ENCODE measurements at regions not wholly inside any gene's neighbourhood (a gene's known extent, or its start where the extent isn't known, plus 50 kb on each side); places are given as distances from the start of the nearest gene placed in this dataset.
"Not testable (repeated sequence)": the region's sequence is repeated elsewhere in the genome, so short reads cannot be mapped to it uniquely, and the experiment has no call there.

DNA sequence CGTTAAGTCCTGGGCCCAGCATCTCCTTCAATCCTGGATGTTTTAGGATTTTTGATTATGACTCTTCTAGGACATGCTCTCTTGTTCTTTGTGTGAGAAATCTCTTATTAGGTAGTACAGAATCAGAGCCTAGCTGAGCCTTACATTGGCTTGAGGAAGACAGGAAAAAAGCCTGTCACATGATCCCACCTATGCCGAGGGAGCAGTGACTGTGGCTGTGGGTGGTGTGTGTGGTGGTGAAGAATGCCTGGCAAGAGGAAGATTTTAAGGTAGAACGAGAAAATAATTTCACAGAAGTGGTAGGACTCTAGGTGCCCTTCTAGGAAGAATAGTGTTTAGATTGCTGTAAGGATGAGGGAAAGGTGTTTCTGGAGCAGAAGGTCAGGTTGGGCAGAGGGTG, 449.5 kb upstream of the PROX1 start:
- ATAC-seq = no peak

DNA sequence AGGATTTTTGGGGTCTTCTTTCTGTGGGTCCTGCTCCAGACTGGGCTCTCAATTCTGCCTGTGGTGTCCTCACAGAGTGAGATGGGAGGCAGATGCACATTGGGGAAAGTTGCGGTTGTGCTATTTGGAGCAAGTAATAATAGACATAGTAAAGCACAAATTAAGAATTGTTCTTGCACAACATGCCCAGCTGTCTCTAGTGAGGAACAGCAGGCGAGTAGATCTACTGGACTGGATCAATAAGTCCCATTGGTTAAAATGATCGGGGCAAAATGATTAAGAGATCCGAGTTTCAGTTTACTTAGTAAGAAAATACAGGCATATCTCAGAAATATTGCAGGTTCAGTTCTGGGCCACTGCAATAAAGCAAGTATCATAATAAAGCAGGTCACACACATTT, 448.3 kb upstream of the PROX1 start:
- no peak for ATAC-seq

DNA sequence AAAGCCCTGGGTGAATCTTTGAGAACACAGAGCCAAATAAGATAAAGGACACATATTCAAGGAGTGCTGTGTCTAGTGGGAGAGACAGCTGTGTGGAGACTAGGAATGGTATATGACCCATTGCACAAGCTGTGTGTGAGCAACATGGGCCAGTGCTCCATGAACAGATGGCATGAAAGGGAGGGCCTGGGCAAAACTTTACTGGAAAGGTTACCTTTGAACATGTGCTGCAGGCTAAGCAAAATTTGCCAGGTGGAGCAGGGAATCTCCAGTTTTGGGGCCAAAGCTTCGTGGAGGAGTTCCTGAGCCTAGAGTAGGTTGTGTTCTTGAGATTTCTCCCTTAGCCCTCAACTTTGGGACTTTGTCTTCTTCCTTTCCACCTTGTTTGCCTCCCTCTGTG, 446.1 kb upstream of the PROX1 start:
- ATAC-seq = no peak

DNA sequence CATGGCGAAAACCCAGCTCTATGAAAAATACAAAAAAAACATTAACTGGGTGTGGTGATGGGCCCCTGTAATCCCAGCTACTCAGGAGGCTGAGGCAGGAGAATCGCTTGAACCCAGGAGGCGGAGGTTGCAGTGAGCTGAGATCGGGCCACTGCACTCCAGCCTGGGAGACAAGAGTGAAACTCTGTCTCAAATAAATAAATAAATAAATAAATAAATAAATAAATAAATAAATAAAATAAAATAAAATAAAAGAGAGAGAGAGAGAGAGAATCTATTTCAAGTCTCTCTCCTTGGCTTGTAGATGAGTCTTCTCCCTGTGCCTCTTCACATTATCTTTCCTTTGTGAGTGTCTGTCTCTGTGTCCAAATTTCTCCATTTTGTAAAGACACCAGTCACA, 442.6 kb upstream of the PROX1 start:
- ATAC-seq = not testable (repeated sequence)

DNA sequence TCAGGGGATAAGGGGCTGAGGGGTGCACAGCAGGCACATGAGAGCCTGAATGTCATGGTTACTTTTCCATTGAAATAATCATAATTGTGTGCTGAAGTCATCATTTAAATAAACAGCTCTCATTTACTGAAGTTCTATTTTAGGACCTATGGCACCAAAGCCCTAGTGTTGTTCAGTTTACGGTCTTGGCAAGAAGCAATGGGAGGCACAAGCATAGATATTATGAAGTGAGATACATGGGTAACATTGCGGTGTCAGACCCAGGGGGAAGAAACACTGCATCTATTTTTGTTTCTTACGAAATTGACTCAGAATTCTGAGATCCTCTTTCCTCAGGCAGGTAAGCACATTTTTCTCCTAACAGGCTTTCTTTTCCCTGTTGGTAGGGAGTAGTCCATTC, 437.8 kb upstream of the PROX1 start:
- no peak for ATAC-seq

DNA sequence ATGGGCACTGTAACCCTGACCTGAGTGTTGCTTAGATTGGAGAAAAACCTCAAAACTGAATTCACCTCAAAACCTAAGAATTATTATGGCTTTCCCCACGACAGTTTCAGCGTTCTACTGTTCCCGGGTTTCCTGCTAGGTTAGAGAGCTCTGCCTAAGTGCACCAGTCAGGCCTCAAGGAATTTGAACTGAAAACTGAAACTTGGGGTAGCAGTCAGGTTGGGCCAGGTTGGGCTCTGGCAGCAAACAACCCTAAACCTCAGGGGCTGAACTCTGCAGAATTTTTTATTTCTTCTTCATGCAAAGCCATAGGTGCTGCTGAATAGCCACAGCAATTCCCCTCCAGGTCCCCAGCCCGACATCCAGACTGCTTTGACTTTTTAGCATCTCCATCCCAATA, 437.0 kb upstream of the PROX1 start:
- no peak for ATAC-seq

DNA sequence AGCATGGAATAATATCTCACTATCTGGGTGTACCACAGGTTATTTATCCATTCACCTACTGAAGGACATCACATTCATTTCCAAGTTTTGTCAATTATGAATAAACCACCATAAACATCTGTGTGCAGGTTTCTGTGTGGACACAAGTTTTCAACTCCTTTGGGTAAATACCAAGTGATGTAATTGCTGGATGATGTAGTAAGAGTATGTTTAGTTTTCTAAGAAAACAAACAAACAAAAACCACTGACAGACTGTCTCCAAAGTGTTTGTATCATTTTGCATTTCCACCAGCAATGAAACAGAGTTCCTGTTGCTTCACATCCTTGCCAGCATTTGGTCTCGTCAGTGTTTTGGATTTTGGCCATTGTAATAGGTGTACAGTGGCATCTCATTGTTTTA, 435.7 kb upstream of the PROX1 start:
- no peak for ATAC-seq

DNA sequence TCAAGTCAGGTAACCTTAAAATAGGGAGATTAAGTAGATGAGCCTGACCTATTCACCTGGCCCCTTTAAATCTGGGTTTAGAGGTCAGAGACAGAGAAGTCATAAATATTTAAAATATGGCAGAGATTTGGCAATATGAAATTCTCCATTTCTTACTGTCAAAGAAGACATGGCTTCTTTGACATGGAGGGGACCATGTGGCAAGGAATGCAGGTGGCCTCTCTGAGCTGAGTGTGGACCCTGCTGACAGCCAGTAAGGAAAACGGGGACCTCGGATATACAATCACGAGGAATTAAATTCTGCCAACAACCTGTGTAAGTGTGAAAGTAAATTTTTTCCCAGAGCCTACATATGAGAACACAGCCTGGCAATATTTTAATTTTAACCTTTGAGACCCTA, 427.5 kb upstream of the PROX1 start:
- no peak for ATAC-seq

DNA sequence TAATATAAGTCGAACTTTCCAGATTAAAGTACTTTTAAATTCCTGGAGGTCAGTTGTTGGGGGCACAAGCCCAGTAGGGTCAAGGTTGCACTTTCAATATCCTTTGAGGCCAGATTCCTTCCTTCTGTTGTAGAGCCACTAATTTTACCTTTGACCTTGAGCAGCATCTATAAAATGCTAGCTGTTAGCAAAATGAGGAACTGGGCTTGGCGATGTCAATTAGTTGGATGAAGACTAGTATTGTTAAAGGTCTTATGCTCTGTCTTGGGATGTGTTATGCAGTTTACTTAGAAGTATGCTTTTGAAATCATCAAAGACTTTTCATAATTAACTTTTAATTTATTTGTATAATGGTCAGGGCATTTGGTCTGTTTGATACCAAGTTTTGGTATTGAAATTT, 425.9 kb upstream of the PROX1 start:
- ATAC-seq = no peak

DNA sequence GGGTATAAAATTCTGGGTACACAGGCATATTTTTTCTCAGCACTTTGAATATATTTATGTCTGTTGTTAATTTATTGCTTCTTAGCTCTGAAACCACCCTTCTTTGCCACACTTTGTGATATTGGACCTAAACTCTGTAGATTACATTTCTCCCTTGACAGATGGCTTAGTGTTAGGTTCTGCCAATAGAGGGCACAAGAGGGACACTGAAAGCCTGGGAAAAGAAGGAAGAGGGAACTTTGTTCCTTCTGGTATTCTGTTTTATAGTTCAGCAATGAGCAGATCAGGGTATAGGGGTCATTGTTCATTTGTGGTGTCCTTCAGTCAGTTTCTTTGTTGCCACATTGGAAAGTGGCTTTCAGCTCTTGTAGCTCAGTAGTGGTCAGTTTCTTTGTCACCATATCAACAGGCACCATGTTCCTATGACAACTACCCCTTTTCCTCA, 423.5 kb upstream of the PROX1 start:
- no peak for ATAC-seq

DNA sequence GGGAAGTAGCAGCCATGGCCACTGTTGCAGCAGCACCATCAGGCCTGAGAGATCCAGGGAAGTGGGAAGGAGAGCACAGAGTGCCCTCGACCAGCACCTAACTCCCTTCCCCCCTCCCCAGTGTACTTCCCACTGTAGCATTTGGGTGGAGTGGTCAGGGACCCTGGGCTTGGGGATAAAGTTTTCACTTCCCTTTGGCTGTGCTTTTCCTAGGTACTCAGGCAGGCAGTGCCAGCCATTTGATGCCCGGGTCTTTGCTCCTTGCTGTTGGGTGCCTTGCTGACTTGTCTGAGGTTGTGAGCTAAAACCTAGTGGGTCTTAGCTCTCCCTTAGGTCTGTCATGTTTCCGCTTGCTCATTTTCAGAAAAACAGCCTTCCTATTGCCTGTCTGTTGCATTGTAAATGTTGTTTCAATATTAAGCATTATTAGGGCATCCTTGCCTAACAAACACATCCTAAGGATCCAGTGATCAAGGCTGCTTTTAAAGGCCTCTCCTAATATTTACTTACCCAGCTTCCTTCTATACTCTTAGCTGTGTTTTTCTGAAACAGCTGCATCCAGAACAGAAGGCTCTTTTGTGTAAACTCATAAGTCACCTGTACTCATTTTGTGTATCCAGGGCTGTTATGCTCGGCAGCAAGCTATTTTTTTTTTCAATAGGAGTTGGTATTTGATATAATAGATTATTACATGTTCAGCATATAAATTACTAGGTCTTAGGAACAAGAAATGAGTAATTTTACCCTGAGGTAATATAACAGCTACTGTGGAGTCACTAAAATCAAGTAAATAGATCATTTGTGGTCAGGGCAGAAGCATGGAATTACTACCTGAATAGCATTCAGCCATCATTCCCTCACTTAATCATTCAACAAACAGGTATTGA, 418.6 kb upstream of the PROX1 start:
- ATAC-seq = no peak

DNA sequence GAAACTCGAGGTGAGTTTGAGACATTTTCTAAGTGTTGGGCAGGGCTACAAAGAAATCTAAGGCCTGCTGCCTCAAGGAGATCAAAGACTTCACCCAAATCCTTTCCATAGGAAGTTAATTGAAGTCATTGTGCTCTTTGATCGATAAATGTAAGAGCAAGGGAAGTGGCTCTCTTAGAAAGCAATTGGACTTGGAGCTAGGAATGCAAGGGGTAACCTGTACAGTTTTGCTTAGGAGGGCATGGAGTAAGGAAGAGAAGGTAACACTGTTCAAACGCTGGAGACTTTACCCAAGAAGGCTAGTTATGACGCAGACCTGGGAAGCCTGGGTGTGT, 418.0 kb upstream of the PROX1 start:
- ATAC-seq = no peak

DNA sequence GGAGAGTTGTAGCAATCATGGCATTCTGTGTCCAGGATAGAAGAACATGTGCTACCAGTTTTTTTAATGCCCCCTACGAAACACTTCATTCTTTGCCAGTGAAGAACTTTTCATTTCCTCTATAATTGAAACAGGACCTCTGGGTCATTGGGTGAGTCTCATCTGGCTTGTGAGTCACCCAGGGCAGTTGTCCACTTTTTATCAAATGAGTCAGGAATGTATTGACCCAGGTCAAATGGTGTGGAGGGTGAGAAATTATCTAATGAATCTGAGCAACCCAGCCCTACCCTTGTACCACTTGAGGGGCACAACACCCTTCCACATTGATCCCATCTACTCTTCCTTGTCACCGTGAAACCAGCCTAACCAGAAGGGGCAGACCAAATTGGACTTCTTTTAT, 417.3 kb upstream of the PROX1 start:
- no peak for ATAC-seq

DNA sequence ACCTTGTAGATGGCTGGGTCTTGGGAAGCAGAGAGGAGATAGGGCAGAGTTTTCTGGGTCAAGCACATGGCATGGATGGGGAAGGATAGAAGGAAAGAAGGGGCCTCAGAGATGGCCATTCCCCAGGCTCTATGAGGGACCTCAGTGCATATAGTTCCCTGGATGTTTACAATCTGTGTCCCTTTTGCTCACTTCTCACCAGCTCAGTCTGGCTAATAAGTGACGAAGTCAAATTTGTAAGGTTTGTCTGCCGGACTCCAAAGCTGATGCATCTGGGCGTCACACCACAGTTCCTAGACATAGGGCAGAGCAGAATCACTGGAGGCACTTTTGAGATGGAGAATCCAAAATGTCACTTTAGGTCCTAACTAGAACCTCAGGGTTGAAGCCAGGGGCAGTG, 416.4 kb upstream of the PROX1 start:
- no peak for ATAC-seq

DNA sequence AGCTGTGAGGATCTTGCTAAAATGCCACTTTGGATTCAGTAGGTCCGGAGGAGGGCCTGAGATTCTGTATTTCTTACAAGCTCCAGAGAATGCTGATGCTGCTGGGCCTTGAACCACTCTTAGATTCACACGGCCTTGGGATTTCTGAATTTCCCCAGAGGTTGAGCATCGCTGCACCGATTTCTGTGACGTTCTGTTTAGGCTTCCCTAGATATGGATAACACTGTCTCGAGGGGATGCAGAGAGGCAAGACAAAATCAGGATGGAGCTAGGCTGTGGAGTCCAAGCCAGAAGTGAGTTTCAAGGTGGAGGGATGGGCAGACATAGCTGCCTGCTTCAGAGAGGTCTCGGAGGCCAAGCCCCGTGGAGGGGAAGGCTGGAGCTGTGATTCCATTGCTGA, 415.9 kb upstream of the PROX1 start:
- no peak for ATAC-seq

DNA sequence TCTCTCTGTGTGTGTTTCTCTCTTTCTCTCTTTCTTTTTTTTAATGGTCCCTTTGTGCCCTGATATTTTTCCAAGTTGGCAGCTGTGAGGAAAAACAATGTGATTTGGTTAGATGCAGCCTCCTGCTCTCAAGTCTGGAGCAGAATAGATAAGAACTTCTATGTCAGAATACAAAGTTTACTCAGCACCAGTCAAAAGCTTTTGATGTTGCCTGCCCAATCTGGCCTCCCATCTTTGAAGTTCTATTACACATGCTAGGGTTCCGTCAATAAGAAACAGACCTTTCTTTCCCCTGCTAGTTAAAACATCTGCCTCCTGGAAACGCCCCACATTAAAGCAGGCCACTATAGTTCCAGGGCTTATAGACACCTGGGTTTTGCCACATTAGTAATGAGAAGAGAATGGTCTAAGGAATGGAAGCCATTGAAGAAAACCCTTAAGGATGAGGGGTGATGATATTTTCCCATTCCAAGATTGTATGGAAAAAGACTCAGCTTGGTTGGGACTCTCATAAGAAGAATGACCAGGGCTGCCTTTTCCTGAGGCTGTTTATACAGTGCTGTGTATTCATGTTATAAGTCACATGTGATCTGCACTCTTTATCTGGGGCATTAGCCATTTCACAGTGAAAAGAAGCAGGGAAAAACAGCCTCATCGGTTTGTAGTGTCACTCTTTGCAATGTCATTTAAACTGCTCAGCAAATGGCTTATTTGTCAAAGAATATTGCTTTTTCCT, 414.7 kb upstream of the PROX1 start:
- no peak for ATAC-seq

DNA sequence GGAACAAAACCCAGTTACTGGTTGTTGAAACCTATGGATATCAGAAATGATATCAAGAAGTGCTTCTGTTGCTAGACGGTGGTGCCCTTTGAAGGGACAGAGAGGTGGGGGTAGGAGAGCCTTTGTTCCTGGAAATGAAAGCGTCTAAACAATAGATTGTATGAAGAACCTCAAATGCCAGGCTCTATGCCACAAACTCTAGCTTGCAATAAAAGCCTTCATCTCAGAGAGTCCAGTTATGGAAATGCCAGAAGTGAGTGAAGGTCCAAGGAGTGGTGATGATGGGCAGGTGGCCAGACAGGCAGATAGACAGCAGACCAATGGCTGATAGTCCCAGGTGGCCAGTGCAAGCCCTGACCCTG, 414.1 kb upstream of the PROX1 start:
- no peak for ATAC-seq

DNA sequence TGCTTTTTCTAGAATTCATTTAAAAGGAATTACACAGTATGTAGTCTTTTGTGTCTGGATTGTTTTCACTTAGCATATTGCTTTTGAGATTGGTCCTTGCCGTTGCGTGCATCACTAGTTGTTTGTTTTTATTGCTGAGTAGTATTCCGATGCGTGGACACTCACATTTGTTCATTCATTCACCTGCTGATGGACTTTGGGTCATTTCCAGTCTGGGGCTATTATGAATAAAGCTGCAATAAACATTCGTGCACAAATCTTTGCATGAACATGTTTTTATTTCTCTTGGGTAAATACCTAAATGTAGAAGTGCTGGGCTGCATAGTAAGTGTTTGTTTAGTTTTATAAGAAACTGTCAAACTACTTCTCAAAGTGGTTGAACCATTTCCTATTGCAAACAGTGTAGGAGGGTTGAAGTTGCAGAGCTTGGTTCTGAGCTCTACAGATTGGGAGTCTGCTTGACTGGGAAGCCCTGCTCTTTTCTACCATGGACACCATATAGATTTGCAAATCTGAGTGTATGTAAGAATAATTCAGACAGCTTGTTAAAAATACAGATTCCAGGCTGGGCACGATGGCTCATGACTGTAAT, 404.7 kb upstream of the PROX1 start:
- ATAC-seq = no peak

DNA sequence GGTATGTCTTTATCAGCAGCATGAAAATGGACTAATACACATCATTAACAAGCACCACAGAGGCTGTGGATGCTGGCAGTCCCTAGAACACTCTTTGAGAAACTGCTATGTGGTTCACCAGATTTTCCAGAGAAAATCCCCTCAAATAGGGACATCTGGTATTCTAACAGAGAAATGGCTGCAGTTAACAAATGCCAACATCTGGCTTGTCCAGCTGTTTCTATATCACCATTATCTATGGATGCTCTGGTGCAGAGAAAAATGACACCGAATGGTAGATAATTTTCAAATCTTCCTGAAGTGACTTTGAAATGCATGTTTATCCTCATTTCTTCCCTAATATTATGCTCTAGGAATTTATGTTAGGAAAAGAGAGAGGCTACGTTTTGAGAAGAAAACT, 403.5 kb upstream of the PROX1 start:
- no peak for ATAC-seq

DNA sequence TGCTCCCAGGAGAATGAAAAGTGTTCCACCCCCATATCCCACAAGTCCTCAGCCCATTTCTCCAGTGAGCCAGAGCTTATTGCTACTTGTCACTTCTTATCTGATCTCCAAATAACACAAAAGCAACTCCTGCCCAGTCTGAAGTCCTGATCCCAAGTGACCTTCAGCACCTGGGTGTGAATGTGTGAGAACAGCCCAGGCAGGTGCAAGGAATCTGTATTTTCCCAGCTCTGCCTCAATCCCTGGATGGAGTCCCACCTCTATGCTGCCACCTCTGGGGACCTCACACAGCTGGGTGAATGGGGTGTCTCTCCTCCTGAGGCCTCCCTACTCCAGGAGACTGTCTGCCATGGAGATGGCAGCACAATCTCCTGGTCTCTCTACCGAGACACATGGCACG, 402.4 kb upstream of the PROX1 start:
- ATAC-seq = no peak

DNA sequence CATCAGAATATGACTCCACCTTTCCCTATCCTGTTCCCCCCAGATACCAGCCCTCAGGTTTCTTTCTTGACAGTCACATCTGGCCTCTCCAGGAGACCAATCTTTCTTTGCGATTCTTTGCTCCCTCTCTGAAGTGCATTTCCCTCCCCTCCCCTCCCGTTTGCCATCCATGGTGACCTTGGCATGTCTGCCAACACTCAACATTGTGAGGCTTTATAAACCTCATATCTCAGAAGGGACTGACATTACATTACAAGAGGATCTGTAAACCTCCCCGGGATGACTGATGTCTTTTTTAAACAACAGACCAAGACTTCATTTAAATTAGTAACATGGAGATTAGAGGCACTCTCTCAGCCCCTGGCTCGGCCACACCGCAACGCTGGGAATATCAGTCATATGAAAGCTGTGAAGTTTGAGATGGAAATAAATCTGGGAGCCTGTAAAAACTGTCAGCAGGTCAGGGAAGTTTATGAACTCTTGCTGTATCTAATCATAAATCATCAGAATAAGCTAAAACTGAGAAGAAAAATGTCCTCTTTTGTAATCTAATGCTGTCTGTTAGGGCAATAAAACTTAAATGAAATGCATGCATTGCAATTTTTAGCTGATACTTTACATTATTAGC, 401.7 kb upstream of the PROX1 start:
- no peak for ATAC-seq

DNA sequence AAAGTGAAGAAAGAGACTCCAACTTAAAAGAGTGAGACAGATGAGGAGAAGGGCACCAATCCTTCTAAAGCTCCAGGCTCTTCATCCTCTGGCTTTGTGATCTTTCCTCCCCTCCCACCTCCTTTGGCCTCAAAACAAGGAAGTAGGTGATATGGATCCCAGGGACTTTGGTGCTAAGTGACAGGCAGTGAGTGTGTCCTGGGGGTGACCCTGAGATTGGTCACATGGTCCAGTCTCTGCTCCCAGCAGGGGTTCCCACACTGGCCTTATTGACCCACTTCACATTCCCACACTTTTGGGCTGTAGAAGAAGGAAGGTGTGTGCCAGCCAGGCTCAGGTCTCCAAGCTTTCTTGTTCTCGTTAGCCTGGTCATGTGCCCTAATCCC, 401.2 kb upstream of the PROX1 start:
- no peak for ATAC-seq

DNA sequence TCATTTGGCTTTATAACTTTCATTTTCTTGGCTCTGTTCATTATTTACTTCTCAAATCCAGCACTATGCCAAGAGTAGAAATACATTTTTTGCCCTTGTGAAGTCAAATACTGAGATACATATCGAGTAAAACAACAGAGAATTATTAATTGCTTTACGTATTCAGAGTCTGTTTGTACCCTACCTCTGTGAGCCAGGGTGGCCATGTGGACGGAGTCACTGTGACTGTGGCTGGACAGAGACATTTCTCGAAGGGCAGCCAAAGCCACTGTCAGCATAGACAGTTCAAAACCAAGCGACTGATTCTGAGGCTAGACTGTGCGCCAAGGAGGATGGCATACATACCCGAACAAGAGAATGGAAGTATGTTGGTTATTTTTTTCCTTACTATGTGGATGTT, 391.0 kb upstream of the PROX1 start:
- ATAC-seq = no peak

DNA sequence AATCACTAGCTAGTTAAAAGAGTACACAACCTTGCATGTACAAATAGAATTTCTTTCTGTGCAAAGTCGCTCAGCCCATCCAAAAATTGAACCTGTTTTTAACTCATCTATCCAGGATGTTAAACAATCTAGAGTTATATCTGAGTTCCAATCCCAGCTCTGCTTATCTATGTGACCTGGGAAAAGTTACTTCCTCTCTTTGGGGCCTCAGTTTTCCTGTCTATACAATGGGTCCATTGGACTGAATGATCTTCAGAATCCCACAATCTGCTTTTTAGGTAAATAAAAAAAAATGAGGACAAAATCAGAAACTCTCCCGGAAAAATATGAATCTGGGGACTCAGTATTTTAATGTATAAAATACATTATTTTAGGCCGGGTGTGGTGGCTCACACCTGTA, 389.5 kb upstream of the PROX1 start:
- ATAC-seq = no peak

All from esophagus mucosa (tissue), 1 donor.